ENCODE measurements at regions not wholly inside any gene's neighbourhood (a gene's known extent, or its start where the extent isn't known, plus 50 kb on each side); places are given as distances from the start of the nearest gene placed in this dataset.

GRCh38 chr3:43159131-43159875 lies 53.4 kb upstream of the POMGNT2 start:
- Histone ChIP-seq H3K4ac (ENCODE audit: low read depth, low read length) (no peak overlapping the region), H4K5ac (ENCODE audit: low read depth, low read length) (no peak overlapping the region), H3K14ac (replicated peaks; ENCODE audit: low read depth, low read length) (no peak overlapping the region), H4K91ac (ENCODE audit: insufficient read depth, low read depth, low read length) (no peak overlapping the region; the same call in 1 of the 2 replicates), H3K27ac (ENCODE audit: insufficient read depth, low read length) (no peak overlapping the region), H3K9me1 (ENCODE audit: insufficient read depth, low read length) (peaks cover 5% of the 10 kb centered on the region), H2BK5ac (ENCODE audit: low read depth, low read length, poor library complexity, severe bottlenecking) (no peak overlapping the region), H3K4me3 (ENCODE audit: insufficient read depth, low read depth, low read length) (no peak overlapping the region), H2AK5ac (ENCODE audit: low read depth, low read length) (no peak overlapping the region), H3K4me2 (ENCODE audit: low read depth, low read length) (no peak overlapping the region), H2AFZ (replicated peaks; ENCODE audit: low read length, poor library complexity) (peak overlapping the region; percentile 23), H3K56ac (ENCODE audit: extremely low read depth, insufficient read depth, low read length) (no peak overlapping the region), H2AK9ac (replicated peaks; ENCODE audit: low read depth, low read length, poor library complexity) (no peak overlapping the region), H2BK120ac (ENCODE audit: low read depth, low read length) (no peak overlapping the region), H4K8ac (ENCODE audit: low read depth in 2 of 2, low read length in 2 of 2) (no peak overlapping the region), H2BK15ac (ENCODE audit: low read depth, low read length) (no peak overlapping the region), H3K4me1 (ENCODE audit: control insufficient read depth, insufficient read depth, low read length) (peaks cover 2% of the 10 kb centered on the region; the same call in 1 of the 2 replicates), H3K9me3 (ENCODE audit: control insufficient read depth, insufficient read depth, low read length) (no peaks in the 10 kb centered on the region), H3K23ac (ENCODE audit: low read depth, low read length) (0 out of 2 replicates have a peak overlapping the region, but pooled peaks have one; percentile 24), H3K9ac (ENCODE audit: low read depth, low read length) (no peak overlapping the region), H4K20me1 (ENCODE audit: insufficient read depth, low read length) (no peaks in the 10 kb centered on the region), H3K27me3 (ENCODE audit: control insufficient read depth, insufficient read depth, low read length) (no peaks in the 10 kb centered on the region), H3K79me1 (ENCODE audit: low read depth in 1 of 2, low read length in 2 of 2) (no peaks in the 10 kb centered on the region), H3K36me3 (ENCODE audit: control insufficient read depth, insufficient read depth, low read length) (no peaks in the 10 kb centered on the region), H2BK20ac (ENCODE audit: low read depth, low read length) (no peak overlapping the region), H3K18ac (ENCODE audit: low read depth, low read length) (no peak overlapping the region)
- DNase-seq (no peak), ATAC-seq (ENCODE audit: low read depth) (no peak)
- TF ChIP-seq SMC3 (IDR thresholded peaks at IDR 0.05; ENCODE audit: low read depth, low read length) (no peak), RAD21 (IDR thresholded peaks at IDR 0.05; ENCODE audit: low read length) (no peak), MAZ (IDR thresholded peaks at IDR 0.05; ENCODE audit: borderline replicate concordance, low read depth, low read length) (no peak), RCOR1 (IDR thresholded peaks at IDR 0.05; ENCODE audit: insufficient replicate concordance, low read length) (no peak), MXI1 (IDR thresholded peaks at IDR 0.05; ENCODE audit: borderline replicate concordance, low read depth, low read length) (no peak), ELK1 (IDR thresholded peaks at IDR 0.05; ENCODE audit: borderline replicate concordance, low read depth, low read length) (no peak), POLR2A (IDR thresholded peaks at IDR 0.05; ENCODE audit: low read depth, low read length) (no peak), CTCF (conservative IDR thresholded peaks at IDR 0.05; ENCODE audit: low read depth, low read length) (no peak), RFX5 (IDR thresholded peaks at IDR 0.05; ENCODE audit: low read depth, low read length) (no peak)
- dilution Hi-C loops (cut with HindIII; ENCODE audit: low sequenced_read_pairs, unreplicated experiment), result no loop called here
- in situ Hi-C loops (cut with MboI; ENCODE audit: low sequenced_read_pairs), result loop anchor here (5.0 kb wide), 1 partner anchor 197 kb away; no protein-coding TSS in a partner anchor
- CTCF ChIA-PET, result no interaction called here
- intact Hi-C loops (cut with micrococcal nuclease), result no loop called here
- POLR2A ChIA-PET (ENCODE audit: unreplicated experiment), result no interaction called here
- 75% methylated on average over 2 of the region's 8 CpGs; no CpG with 5 or more reads in 1 of the 2 experiments for WGBS, 2 experiments (ENCODE audit: extremely low coverage in 2 of 2, insufficient read length in 1 of 2)
- BruUV-seq (replicated peaks), result no TSS peak

Data from IMR-90 (cell line).